Raji (cell line): ENCODE measurements at regions not wholly inside any gene's neighbourhood (a gene's known extent, or its start where the extent isn't known, plus 50 kb on each side); places are given as distances from the start of the nearest gene placed in this dataset.

Source experiments
- POLR2A ChIP-seq: IDR thresholded peaks from 2 replicates; pipeline ENCODE4 v1.6.1; 2011; ENCODE audit warnings: low read depth, low read length, control low read depth; ENCODE audit not compliant: insufficient read depth

GRCh38 chr15:62452667-62453066 lies 287.6 kb upstream of the C2CD4B start:
- TF ChIP-seq POLR2A, result no peak

- no peak for TF ChIP-seq POLR2A
Measured at GRCh38 chr15:62453375-62453774, 288.3 kb upstream of the C2CD4B start.

GRCh38 chr15:62453981-62454380 lies 288.9 kb upstream of the C2CD4B start:
- TF ChIP-seq POLR2A, result no peak

GRCh38 chr15:62454567-62455172 lies 289.6 kb upstream of the C2CD4B start:
- no peak for TF ChIP-seq POLR2A

- no peak for TF ChIP-seq POLR2A
Measured at GRCh38 chr15:62455441-62455921, 290.4 kb upstream of the C2CD4B start.

GRCh38 chr15:62456011-62456920 lies 291.2 kb upstream of the C2CD4B start:
- TF ChIP-seq POLR2A, result no peak

GRCh38 chr15:62457100-62457499 lies 292.0 kb upstream of the C2CD4B start:
- TF ChIP-seq POLR2A, result no peak

GRCh38 chr15:62459875-62460274 lies 294.8 kb upstream of the C2CD4B start:
- no peak for TF ChIP-seq POLR2A

GRCh38 chr15:62462268-62462667 lies 297.2 kb upstream of the C2CD4B start:
- no peak for TF ChIP-seq POLR2A

- TF ChIP-seq POLR2A, result no peak
Measured at GRCh38 chr15:62462721-62463120, 297.6 kb upstream of the C2CD4B start.

- no peak for TF ChIP-seq POLR2A
Measured at GRCh38 chr15:62464705-62465104, 299.6 kb upstream of the C2CD4B start.

- TF ChIP-seq POLR2A, result no peak
Measured at GRCh38 chr15:62465173-62465572, 300.1 kb upstream of the C2CD4B start.

- no peak for TF ChIP-seq POLR2A
Measured at GRCh38 chr15:62469478-62469873, 304.4 kb upstream of the C2CD4B start.

- TF ChIP-seq POLR2A, result no peak
Measured at GRCh38 chr15:62469874-62470688, 305.0 kb upstream of the C2CD4B start.

- no peak for TF ChIP-seq POLR2A
Measured at GRCh38 chr15:62472616-62473299, 307.7 kb upstream of the C2CD4B start.
